Mucosa of rectum (tissue), 2 donors: ENCODE measurements at regions not wholly inside any gene's neighbourhood (a gene's known extent, or its start where the extent isn't known, plus 50 kb on each side); places are given as distances from the start of the nearest gene placed in this dataset.
"Not testable (repeated sequence)": the region's sequence is repeated elsewhere in the genome, so short reads cannot be mapped to it uniquely, and the experiment has no call there.

Experiments used
- H3K27ac ChIP-seq, 2 donors: one replicate each; pipeline ENCODE4 v1.7.0; 2013; ENCODE audit warnings: inconsistent platforms in 2 of 2, low read depth in 2 of 2, low read length in 2 of 2
- H3K27me3 ChIP-seq, 2 donors: one replicate each; pipeline ENCODE4 v1.7.0; 2013; ENCODE audit warnings: low read length in 2 of 2; ENCODE audit not compliant: control insufficient read depth in 2 of 2, insufficient read depth in 2 of 2
- H3K36me3 ChIP-seq, 2 donors: one replicate each; pipeline ENCODE4 v1.7.0; 2013; ENCODE audit warnings: low read length in 2 of 2; ENCODE audit not compliant: control insufficient read depth in 2 of 2, insufficient read depth in 2 of 2
- H3K4me1 ChIP-seq, 2 donors: one replicate each; pipeline ENCODE4 v1.7.0; 2013; ENCODE audit warnings: low read length in 2 of 2, mild to moderate bottlenecking in 1 of 2; ENCODE audit not compliant: control insufficient read depth in 2 of 2, insufficient read depth in 2 of 2
- H3K4me3 ChIP-seq, 2 donors: one replicate each; pipeline ENCODE4 v1.7.0; 2013; ENCODE audit warnings: low read length in 2 of 2
- H3K9ac ChIP-seq, 2 donors: one replicate each; pipeline ENCODE4 v1.7.0; 2013; ENCODE audit warnings: low read length in 2 of 2, low read depth in 1 of 2, mild to moderate bottlenecking in 1 of 2
- H3K9me3 ChIP-seq, 2 donors: one replicate each; pipeline ENCODE4 v1.7.0; 2013; ENCODE audit warnings: low read length in 2 of 2; ENCODE audit not compliant: control insufficient read depth in 2 of 2
- donor health status: healthy.
- donor health status: Normal muscosa, but diverticular disease.

GRCh38 chr2:125397535-125398251 lies 1258.3 kb upstream of the GYPC start:
- Histone ChIP-seq H3K27me3 (no peaks in the 10 kb centered on the region), H3K9ac (no peak overlapping the region), H3K4me1 (no peaks in the 10 kb centered on the region), H3K27ac (no peak overlapping the region), H3K4me3 (no peak overlapping the region), H3K36me3 (no peaks in the 10 kb centered on the region), H3K9me3 (no peaks in the 10 kb centered on the region)

- H3K4me1 ChIP-seq: no peaks in the 10 kb centered on the region
- no peaks in the 10 kb centered on the region for H3K36me3 ChIP-seq
- H3K27me3 ChIP-seq: no peaks in the 10 kb centered on the region
- no peak overlapping the region for H3K27ac ChIP-seq
- H3K4me3 ChIP-seq: no peak overlapping the region
- H3K9me3 ChIP-seq: no peaks in the 10 kb centered on the region
- no peak overlapping the region for H3K9ac ChIP-seq
Observed at GRCh38 chr2:125398738-125399524, 1257.0 kb upstream of the GYPC start.

- peaks cover 0 to 2% of the 10 kb centered on the region in 2 donors for H3K27me3 ChIP-seq
- no peak overlapping the region for H3K9ac ChIP-seq
- no peak overlapping the region for H3K27ac ChIP-seq
- H3K4me3 ChIP-seq: no peak overlapping the region
- H3K9me3 ChIP-seq: no peaks in the 10 kb centered on the region
- H3K4me1 ChIP-seq: no peaks in the 10 kb centered on the region
- H3K36me3 ChIP-seq: no peaks in the 10 kb centered on the region
Observed at GRCh38 chr2:125405816-125406215, 1250.1 kb upstream of the GYPC start.

GRCh38 chr2:125408874-125409538 lies 1247.0 kb upstream of the GYPC start:
- Histone ChIP-seq H3K4me1 (no peaks in the 10 kb centered on the region), H3K36me3 (no peaks in the 10 kb centered on the region), H3K9ac (no peak overlapping the region), H3K27me3 (peaks cover 0 to 2% of the 10 kb centered on the region in 2 donors), H3K4me3 (no peak overlapping the region), H3K27ac (no peak overlapping the region), H3K9me3 (no peaks in the 10 kb centered on the region)

GRCh38 chr2:125418483-125418882 lies 1237.5 kb upstream of the GYPC start:
- Histone ChIP-seq H3K4me3 (no peak overlapping the region), H3K27ac (no peak overlapping the region), H3K4me1 (peaks cover 0 to 2% of the 10 kb centered on the region in 2 donors), H3K9me3 (no peaks in the 10 kb centered on the region), H3K9ac (no peak overlapping the region), H3K27me3 (no peaks in the 10 kb centered on the region), H3K36me3 (no peaks in the 10 kb centered on the region)

GRCh38 chr2:125422198-125422770 lies 1233.7 kb upstream of the GYPC start:
- not testable (repeated sequence) for H3K27me3 ChIP-seq, H3K36me3 ChIP-seq, H3K4me1 ChIP-seq, H3K4me3 ChIP-seq, H3K9ac ChIP-seq, H3K9me3 ChIP-seq, H3K27ac ChIP-seq

GRCh38 chr2:125424266-125424785 lies 1231.6 kb upstream of the GYPC start:
- Histone ChIP-seq H3K9ac (no peak overlapping the region), H3K4me1 (no peaks in the 10 kb centered on the region), H3K4me3 (no peak overlapping the region), H3K36me3 (no peaks in the 10 kb centered on the region), H3K27ac (no peak overlapping the region), H3K9me3 (no peaks in the 10 kb centered on the region), H3K27me3 (no peaks in the 10 kb centered on the region)

DNA sequence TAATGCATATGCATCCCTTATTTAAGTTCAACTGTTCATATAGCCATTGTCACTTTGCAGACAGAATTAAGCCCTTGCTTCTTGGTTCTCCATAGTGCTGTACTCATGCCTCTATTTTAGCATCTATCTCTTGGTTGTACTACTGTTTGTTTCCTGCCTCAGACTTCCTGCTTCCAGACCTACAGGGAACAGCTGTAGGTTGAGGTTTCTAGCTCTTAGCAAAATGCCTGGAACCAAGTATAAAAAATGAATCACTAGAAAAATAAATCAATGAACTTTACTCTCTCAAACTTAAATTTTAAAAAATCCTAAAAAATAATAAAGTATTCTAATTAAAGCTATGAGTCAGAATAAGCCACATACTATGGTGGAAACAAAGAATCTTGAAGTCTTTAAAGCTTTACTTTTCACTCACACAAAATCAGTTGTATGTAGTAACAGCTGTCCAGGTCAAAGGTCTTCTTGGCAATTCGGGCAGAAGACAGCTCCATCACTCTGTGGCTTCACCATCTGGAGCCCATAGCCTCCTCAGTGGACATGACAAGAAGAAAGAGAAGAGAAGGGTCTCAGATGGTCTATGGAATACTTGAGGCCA lies 1228.1 kb upstream of the GYPC start:
- no peaks in the 10 kb centered on the region for H3K27me3 ChIP-seq
- no peaks in the 10 kb centered on the region for H3K9me3 ChIP-seq
- no peaks in the 10 kb centered on the region for H3K4me1 ChIP-seq
- no peak overlapping the region for H3K9ac ChIP-seq
- H3K4me3 ChIP-seq: no peak overlapping the region
- no peak overlapping the region for H3K27ac ChIP-seq
- no peaks in the 10 kb centered on the region for H3K36me3 ChIP-seq

- no peak overlapping the region for H3K4me3 ChIP-seq
- H3K9ac ChIP-seq: no peak overlapping the region
- H3K4me1 ChIP-seq: no peaks in the 10 kb centered on the region
- H3K36me3 ChIP-seq: no peaks in the 10 kb centered on the region
- H3K27me3 ChIP-seq: no peaks in the 10 kb centered on the region
- no peak overlapping the region for H3K27ac ChIP-seq
- H3K9me3 ChIP-seq: no peaks in the 10 kb centered on the region
Observed at GRCh38 chr2:125444106-125444505, 1211.9 kb upstream of the GYPC start.
